ENCODE measurements at regions not wholly inside any gene's neighbourhood (a gene's known extent, or its start where the extent isn't known, plus 50 kb on each side); places are given as distances from the start of the nearest gene placed in this dataset.

GRCh38 chr2:150882751-150883612 is 378.7 kb downstream of the RBM43 start:
- TF ChIP-seq CTCF (IDR thresholded peaks at IDR 0.05; ENCODE audit: poor library complexity) (no peak), EZH2phosphoT487 (IDR thresholded peaks at IDR 0.05; ENCODE audit: low read depth, severe bottlenecking, unreplicated experiment) (no peak)
